IMR-90 (cell line): ENCODE measurements at regions not wholly inside any gene's neighbourhood (a gene's known extent, or its start where the extent isn't known, plus 50 kb on each side); places are given as distances from the start of the nearest gene placed in this dataset.

ENCODE experiments used
- ATAC-seq: fragments of 200-7000 bp; cut with Tn5 transposase; 2 replicates; pipeline ENCODE4 v1.9.1; 2020; ENCODE audit warnings: low read depth, mild to moderate bottlenecking, moderate library complexity
- BruUV-seq: library from RNA; stranded (reverse); fragments of 400-500 nt; replicated peaks from 2 replicates; lab custom pipeline; 2021; lab: Mats Ljungman, UMichigan
- CTCF ChIA-PET: fragments of 300-600 bp; formaldehyde crosslinking; extraction: SDS; loops from one replicate; lab custom pipeline; 2021; ENCODE audit warnings: antibody characterized with exemption; lab: Yijun Ruan, JAX
- POLR2A ChIA-PET: fragments of 300-600 bp; sonication (Branson Sonifier 250); formaldehyde crosslinking; loops from one replicate; lab custom pipeline; 2022; ENCODE audit warnings: antibody characterized with exemption; ENCODE audit not compliant: unreplicated experiment; lab: Charles Lee
- DNase-seq: peaks from one replicate; pipeline ENCODE4 v3.0.0; 2013
- H2AFZ ChIP-seq: replicated peaks from 2 replicates; pipeline ENCODE3; 2013; ENCODE audit warnings: low read length, mild to moderate bottlenecking; ENCODE audit not compliant: poor library complexity
- H2AK5ac ChIP-seq: 2 replicates; pipeline ENCODE4 v1.6.1; 2013; ENCODE audit warnings: low read depth, low read length, inconsistent platforms
- H2AK9ac ChIP-seq: replicated peaks from 2 replicates; pipeline ENCODE3; 2013; ENCODE audit warnings: mild to moderate bottlenecking, low read depth, low read length, moderate library complexity; ENCODE audit not compliant: poor library complexity
- H2BK120ac ChIP-seq: 2 replicates; pipeline ENCODE4 v1.6.1; 2013; ENCODE audit warnings: low read depth, low read length, inconsistent platforms
- H2BK15ac ChIP-seq: 3 replicates; pipeline ENCODE4 v1.6.1; 2013; ENCODE audit warnings: low read depth, low read length, inconsistent platforms
- H2BK20ac ChIP-seq: 2 replicates; pipeline ENCODE4 v1.6.1; 2013; ENCODE audit warnings: low read depth, mild to moderate bottlenecking, inconsistent platforms, low read length, moderate library complexity
- H2BK5ac ChIP-seq: 2 replicates; pipeline ENCODE4 v1.6.1; 2013; ENCODE audit warnings: mild to moderate bottlenecking, low read depth, low read length, inconsistent platforms; ENCODE audit not compliant: poor library complexity, severe bottlenecking
- H3K14ac ChIP-seq: replicated peaks from 2 replicates; pipeline ENCODE4 v1.6.1; 2013; ENCODE audit warnings: low read depth, low read length, inconsistent platforms
- H3K18ac ChIP-seq: 2 replicates; pipeline ENCODE4 v1.6.1; 2013; ENCODE audit warnings: low read depth, low read length, control low read depth
- H3K23ac ChIP-seq: 2 replicates; pipeline ENCODE4 v1.6.1; 2013; ENCODE audit warnings: low read depth, low read length, inconsistent platforms
- H3K27ac ChIP-seq: 2 replicates; pipeline ENCODE4 v1.5.1; 2013; ENCODE audit warnings: mild to moderate bottlenecking, control low read depth, low read length; ENCODE audit not compliant: insufficient read depth
- H3K27me3 ChIP-seq: 2 replicates; pipeline ENCODE4 v1.6.1; 2013; ENCODE audit warnings: low read length; ENCODE audit not compliant: control insufficient read depth, insufficient read depth
- H3K36me3 ChIP-seq: 2 replicates; pipeline ENCODE4 v1.6.1; 2013; ENCODE audit warnings: low read length, mixed read lengths; ENCODE audit not compliant: control insufficient read depth, insufficient read depth
- H3K4ac ChIP-seq: 2 replicates; pipeline ENCODE4 v1.6.1; 2013; ENCODE audit warnings: low read depth, low read length, inconsistent platforms
- H3K4me1 ChIP-seq: 2 replicates; pipeline ENCODE4 v1.6.1; 2013; ENCODE audit warnings: low read length, mixed read lengths; ENCODE audit not compliant: control insufficient read depth, insufficient read depth
- H3K4me2 ChIP-seq: 2 replicates; pipeline ENCODE4 v1.6.1; 2013; ENCODE audit warnings: low read depth, mild to moderate bottlenecking, control low read depth, low read length, moderate library complexity
- H3K4me3 ChIP-seq: 2 replicates; pipeline ENCODE4 v1.5.1; 2013; ENCODE audit warnings: low read depth, mild to moderate bottlenecking, control low read depth, low read length, moderate library complexity; ENCODE audit not compliant: insufficient read depth
- H3K56ac ChIP-seq: 2 replicates; pipeline ENCODE4 v1.6.1; 2013; ENCODE audit warnings: low read length, inconsistent platforms; ENCODE audit not compliant: insufficient read depth; ENCODE audit errors: extremely low read depth
- H3K79me1 ChIP-seq, 2 experiments: 2 replicates each; pipeline ENCODE4 v1.6.1; 2013; ENCODE audit warnings: low read length in 2 of 2, inconsistent platforms in 1 of 2, low read depth in 1 of 2
- H3K9ac ChIP-seq: 2 replicates; pipeline ENCODE4 v1.6.1; 2013; ENCODE audit warnings: low read depth, low read length, control low read depth
- H3K9me1 ChIP-seq: 2 replicates; pipeline ENCODE4 v1.6.1; 2013; ENCODE audit warnings: low read length, inconsistent platforms; ENCODE audit not compliant: insufficient read depth
- H3K9me3 ChIP-seq: 2 replicates; pipeline ENCODE4 v1.6.1; 2013; ENCODE audit warnings: low read length; ENCODE audit not compliant: control insufficient read depth, insufficient read depth
- H4K20me1 ChIP-seq: 2 replicates; pipeline ENCODE4 v1.6.1; 2013; ENCODE audit warnings: low read length, inconsistent platforms; ENCODE audit not compliant: insufficient read depth
- H4K5ac ChIP-seq: 2 replicates; pipeline ENCODE4 v1.6.1; 2013; ENCODE audit warnings: mild to moderate bottlenecking, low read depth, low read length, control low read depth
- H4K8ac ChIP-seq, 2 experiments: 2 replicates each; pipeline ENCODE4 v1.6.1; 2013; ENCODE audit warnings: low read depth in 2 of 2, low read length in 2 of 2, control low read depth in 1 of 2, inconsistent platforms in 1 of 2
- H4K91ac ChIP-seq: 2 replicates; pipeline ENCODE4 v1.6.1; 2013; ENCODE audit warnings: low read depth, low read length, inconsistent platforms; ENCODE audit not compliant: insufficient read depth
- BHLHE40 ChIP-seq: fragments of 150-350 bp; IDR thresholded peaks from 2 replicates; pipeline ENCODE4 v1.6.1; 2016; ENCODE audit warnings: mild to moderate bottlenecking, low read depth, low read length
- CEBPB ChIP-seq: IDR thresholded peaks from 2 replicates; pipeline ENCODE4 v1.6.1; 2012; ENCODE audit warnings: low read depth, low read length, improper control_type of control experiment
- CHD1 ChIP-seq: IDR thresholded peaks from 2 replicates; pipeline ENCODE4 v1.6.1; 2012; ENCODE audit warnings: low read depth, low read length, improper control_type of control experiment
- CTCF ChIP-seq: conservative IDR thresholded peaks from 2 replicates; pipeline ENCODE4 v1.5.1; 2012; ENCODE audit warnings: mild to moderate bottlenecking, low read depth, low read length, improper control_type of control experiment
- ELK1 ChIP-seq: fragments of 150-350 bp; IDR thresholded peaks from 2 replicates; pipeline ENCODE4 v1.6.1; 2016; ENCODE audit warnings: low read depth, mild to moderate bottlenecking, low read length, moderate library complexity, borderline replicate concordance
- FOS ChIP-seq: fragments of 150-350 bp; IDR thresholded peaks from 2 replicates; pipeline ENCODE4 v1.6.1; 2016; ENCODE audit warnings: low read depth, low read length
- MAFK ChIP-seq: IDR thresholded peaks from 2 replicates; pipeline ENCODE4 v1.6.1; 2012; ENCODE audit warnings: low read depth, low read length, improper control_type of control experiment
- MAZ ChIP-seq: IDR thresholded peaks from 2 replicates; pipeline ENCODE4 v1.6.1; 2012; ENCODE audit warnings: low read depth, mild to moderate bottlenecking, low read length, improper control_type of control experiment, moderate library complexity, borderline replicate concordance
- MXI1 ChIP-seq: IDR thresholded peaks from 2 replicates; pipeline ENCODE4 v1.6.1; 2012; ENCODE audit warnings: low read depth, mild to moderate bottlenecking, low read length, moderate library complexity, borderline replicate concordance
- NFE2L2 ChIP-seq: fragments of 150-350 bp; IDR thresholded peaks from 2 replicates; pipeline ENCODE4 v1.6.1; 2016; ENCODE audit warnings: low read depth, mild to moderate bottlenecking, low read length
- POLR2A ChIP-seq: IDR thresholded peaks from 2 replicates; pipeline ENCODE4 v1.6.1; 2012; ENCODE audit warnings: mild to moderate bottlenecking, low read depth, low read length
- RAD21 ChIP-seq: IDR thresholded peaks from 2 replicates; pipeline ENCODE4 v1.6.1; 2012; ENCODE audit warnings: low read length, improper control_type of control experiment
- RCOR1 ChIP-seq: IDR thresholded peaks from 2 replicates; pipeline ENCODE4 v1.6.1; 2012; ENCODE audit warnings: mild to moderate bottlenecking, low read length, improper control_type of control experiment; ENCODE audit not compliant: insufficient replicate concordance
- RFX5 ChIP-seq: IDR thresholded peaks from 2 replicates; pipeline ENCODE4 v1.8.0; 2012; ENCODE audit warnings: low read depth, mild to moderate bottlenecking, low read length, moderate library complexity
- SMC3 ChIP-seq: fragments of 150-350 bp; IDR thresholded peaks from 2 replicates; pipeline ENCODE4 v1.6.1; 2016; ENCODE audit warnings: low read depth, mild to moderate bottlenecking, antibody characterized with exemption, low read length, moderate library complexity
- USF2 ChIP-seq: fragments of 150-350 bp; IDR thresholded peaks from 2 replicates; pipeline ENCODE4 v1.6.1; 2017; ENCODE audit warnings: mild to moderate bottlenecking, antibody characterized with exemption, low read length, low read depth
- WGBS, 2 experiments: methylation state at CpG; one replicate each; pipeline versions ENCODE4 v1.1.5 to v1.1.7; 2013; ENCODE audit warnings: missing lambda C conversion rate in 2 of 2; ENCODE audit not compliant: insufficient read length in 1 of 2; ENCODE audit errors: extremely low coverage in 2 of 2; 5-methylcytosine and 5-hydroxymethylcytosine counted together
- dilution Hi-C: fragments of 300-500 bp; cut with HindIII; formaldehyde crosslinking; loops from one replicate; pipeline ENCODE4 v1.14.3; 2018; ENCODE audit warnings: low sequenced_read_pairs; ENCODE audit not compliant: unreplicated experiment
- in situ Hi-C: fragments of 300-500 bp; cut with MboI; formaldehyde crosslinking; loops from 3 replicates; pipeline ENCODE4 v1.14.3; 2019; ENCODE audit warnings: low sequenced_read_pairs, inconsistent platforms, mixed read lengths
- intact Hi-C: fragments of 100-400 bp; cut with micrococcal nuclease; formaldehyde crosslinking; loops from 2 replicates; pipeline ENCODE4 v1.10.0; 2022

- Histone ChIP-seq H3K27ac (no peak overlapping the region), H2AK9ac (no peak overlapping the region), H3K4me1 (no peaks in the 10 kb centered on the region), H2AK5ac (no peak overlapping the region), H3K14ac (no peak overlapping the region), H2BK120ac (no peak overlapping the region), H3K79me1 (no peaks in the 10 kb centered on the region), H3K56ac (no peak overlapping the region), H4K20me1 (no peaks in the 10 kb centered on the region), H3K9me3 (peaks cover 19% of the 10 kb centered on the region), H2BK20ac (no peak overlapping the region), H3K23ac (no peak overlapping the region), H3K27me3 (no peaks in the 10 kb centered on the region), H3K4ac (no peak overlapping the region), H2BK5ac (no peak overlapping the region), H3K4me3 (no peak overlapping the region), H3K4me2 (no peak overlapping the region), H3K9me1 (no peaks in the 10 kb centered on the region), H4K91ac (no peak overlapping the region), H3K36me3 (no peaks in the 10 kb centered on the region), H2BK15ac (no peak overlapping the region), H2AFZ (no peak overlapping the region), H3K9ac (no peak overlapping the region), H4K8ac (no peak overlapping the region), H4K5ac (no peak overlapping the region), H3K18ac (no peak overlapping the region)
- TF ChIP-seq CHD1 (no peak), FOS (no peak), NFE2L2 (no peak), RCOR1 (no peak), RAD21 (no peak), MXI1 (no peak), USF2 (no peak), CTCF (no peak), BHLHE40 (no peak), MAZ (no peak), SMC3 (no peak), RFX5 (no peak), POLR2A (no peak), MAFK (no peak), ELK1 (no peak), CEBPB (no peak)
- dilution Hi-C loops (no loop called here), in situ Hi-C loops (no loop called here), intact Hi-C loops (no loop called here)
- CTCF ChIA-PET: no interaction called here
- DNase-seq: no peak
- POLR2A ChIA-PET: no interaction called here
- no TSS peak for BruUV-seq
- 31% methylated on average over 4 of the region's 9 CpGs; no CpG with 5 or more reads in 1 of the 2 experiments for WGBS, 2 experiments
- ATAC-seq: no peak
These were observed 217.0 kb upstream of the FAM78B start for GRCh38 chr1:166383635-166384346.
